ENCODE measurements at regions not wholly inside any gene's neighbourhood (a gene's known extent, or its start where the extent isn't known, plus 50 kb on each side); places are given as distances from the start of the nearest gene placed in this dataset.

DNA sequence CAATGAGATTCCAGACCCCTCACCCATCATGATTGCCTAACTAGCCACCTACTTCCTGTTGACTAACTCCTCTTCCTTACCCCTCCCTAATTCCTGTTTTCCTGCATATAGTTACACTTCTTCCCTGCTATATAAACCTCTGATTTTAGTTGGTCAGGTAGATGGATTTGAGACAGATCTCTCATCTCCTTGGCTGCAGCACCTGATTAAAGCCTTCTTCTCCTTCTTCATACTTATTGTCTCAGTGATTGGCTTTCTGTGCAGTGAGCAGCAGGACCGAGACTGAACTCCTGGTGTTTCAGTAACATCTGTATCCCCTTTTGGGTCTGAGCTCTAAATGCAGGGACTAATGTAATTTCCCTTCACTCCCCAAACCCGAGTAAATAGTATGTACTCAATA, 51.7 kb upstream of the ATXN1 start:
- TF ChIP-seq, protein P1, sequence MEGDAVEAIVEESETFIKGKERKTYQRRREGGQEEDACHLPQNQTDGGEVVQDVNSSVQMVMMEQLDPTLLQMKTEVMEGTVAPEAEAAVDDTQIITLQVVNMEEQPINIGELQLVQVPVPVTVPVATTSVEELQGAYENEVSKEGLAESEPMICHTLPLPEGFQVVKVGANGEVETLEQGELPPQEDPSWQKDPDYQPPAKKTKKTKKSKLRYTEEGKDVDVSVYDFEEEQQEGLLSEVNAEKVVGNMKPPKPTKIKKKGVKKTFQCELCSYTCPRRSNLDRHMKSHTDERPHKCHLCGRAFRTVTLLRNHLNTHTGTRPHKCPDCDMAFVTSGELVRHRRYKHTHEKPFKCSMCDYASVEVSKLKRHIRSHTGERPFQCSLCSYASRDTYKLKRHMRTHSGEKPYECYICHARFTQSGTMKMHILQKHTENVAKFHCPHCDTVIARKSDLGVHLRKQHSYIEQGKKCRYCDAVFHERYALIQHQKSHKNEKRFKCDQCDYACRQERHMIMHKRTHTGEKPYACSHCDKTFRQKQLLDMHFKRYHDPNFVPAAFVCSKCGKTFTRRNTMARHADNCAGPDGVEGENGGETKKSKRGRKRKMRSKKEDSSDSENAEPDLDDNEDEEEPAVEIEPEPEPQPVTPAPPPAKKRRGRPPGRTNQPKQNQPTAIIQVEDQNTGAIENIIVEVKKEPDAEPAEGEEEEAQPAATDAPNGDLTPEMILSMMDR (IDR thresholded peaks at IDR 0.05): no peak
- TF ChIP-seq EP300 (IDR thresholded peaks at IDR 0.05; ENCODE audit: low read depth): no peak
